Vagina (tissue), 2 donors: ENCODE measurements at regions not wholly inside any gene's neighbourhood (a gene's known extent, or its start where the extent isn't known, plus 50 kb on each side); places are given as distances from the start of the nearest gene placed in this dataset.

ENCODE experiments used
- DNase-seq, 2 donors: peaks; one replicate each; pipeline ENCODE4 v3.0.0-alpha.2; 2017; ENCODE audit errors: extremely low spot score in 2 of 2
- H3K27ac ChIP-seq: fragments of 200-600 bp; sonication (generic); one replicate; pipeline ENCODE4 v1.5.1; 2019
- H3K27me3 ChIP-seq: fragments of 200-600 bp; sonication (generic); one replicate; pipeline ENCODE4 v1.5.1; 2019
- H3K36me3 ChIP-seq, 2 donors: fragments of 200-600 bp; sonication (generic); one replicate each; pipeline ENCODE4 v1.5.1; 2017 to 2019
- H3K4me1 ChIP-seq: fragments of 200-600 bp; sonication (generic); one replicate; pipeline ENCODE4 v1.5.1; 2019
- H3K4me3 ChIP-seq, 2 donors: fragments of 200-600 bp; sonication (generic); 1 replicate in 1 of 2; 2 replicates in 1 of 2; pipeline ENCODE4 v1.5.1; 2016 to 2019
- H3K9me3 ChIP-seq: fragments of 200-600 bp; sonication (generic); one replicate; pipeline ENCODE4 v1.5.1; 2019
- POLR2A ChIP-seq, 2 donors: fragments of 450-650 bp; IDR thresholded peaks; one replicate each; pipeline ENCODE4 v1.6.1; 2017; ENCODE audit warnings: antibody characterized with exemption in 2 of 2, mild to moderate bottlenecking in 2 of 2, moderate library complexity in 2 of 2
- POLR2AphosphoS5 ChIP-seq, 2 donors: sonication (generic); formaldehyde crosslinking; IDR thresholded peaks; one replicate each; pipeline ENCODE4 v1.9.0; 2017; ENCODE audit warnings: antibody characterized with exemption in 2 of 2, mild to moderate bottlenecking in 2 of 2, low read depth in 1 of 2; ENCODE audit not compliant: insufficient read depth in 1 of 2
- intact Hi-C: fragments of 100-400 bp; cut with DNase I; formaldehyde crosslinking; loops from one replicate; pipeline ENCODE4 v1.15.1; 2023
- TF ChIP-seq, protein P1 (sequence below), 3 experiments: fragments of 450-650 bp in 2 of 3; fragments of 200-600 bp in 1 of 3; sonication (generic) in 1 of 3; IDR thresholded peaks; one replicate each; pipeline ENCODE4 v1.5.1; 2017 to 2019; ENCODE audit warnings: antibody characterized with exemption in 3 of 3, mild to moderate bottlenecking in 2 of 3, moderate library complexity in 2 of 3

DNA sequence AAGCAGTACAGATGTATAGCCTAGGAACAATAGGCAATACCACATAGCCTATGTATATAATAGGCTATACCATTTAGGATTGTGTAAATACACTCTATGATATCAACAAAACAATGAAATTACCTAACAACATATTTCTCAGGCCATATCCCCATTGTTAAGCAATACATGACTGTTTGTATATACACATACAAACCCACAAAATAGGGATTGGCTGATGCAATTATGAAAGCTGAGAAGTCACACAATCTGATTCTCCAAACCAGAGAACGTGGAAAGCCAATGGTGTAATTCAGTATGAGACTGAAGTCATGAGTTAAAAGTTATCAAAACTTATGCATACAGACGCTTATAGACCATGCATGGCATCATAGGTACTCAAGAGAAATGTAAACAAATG lies 700.1 kb upstream of the RAG2 start:
- Histone ChIP-seq H3K9me3 (no peaks in the 10 kb centered on the region), H3K36me3 (no peaks in the 10 kb centered on the region), H3K27me3 (no peaks in the 10 kb centered on the region), H3K27ac (no peak overlapping the region), H3K4me1 (no peaks in the 10 kb centered on the region), H3K4me3 (no peak overlapping the region)
- intact Hi-C loops = no loop called here
- TF ChIP-seq POLR2AphosphoS5 (IDR thresholded peaks at IDR 0.05; ENCODE audit: insufficient read depth in 1 of 2, low read depth in 1 of 2) (no peak), POLR2A (IDR thresholded peaks at IDR 0.05) (no peak)
- TF ChIP-seq, protein P1, sequence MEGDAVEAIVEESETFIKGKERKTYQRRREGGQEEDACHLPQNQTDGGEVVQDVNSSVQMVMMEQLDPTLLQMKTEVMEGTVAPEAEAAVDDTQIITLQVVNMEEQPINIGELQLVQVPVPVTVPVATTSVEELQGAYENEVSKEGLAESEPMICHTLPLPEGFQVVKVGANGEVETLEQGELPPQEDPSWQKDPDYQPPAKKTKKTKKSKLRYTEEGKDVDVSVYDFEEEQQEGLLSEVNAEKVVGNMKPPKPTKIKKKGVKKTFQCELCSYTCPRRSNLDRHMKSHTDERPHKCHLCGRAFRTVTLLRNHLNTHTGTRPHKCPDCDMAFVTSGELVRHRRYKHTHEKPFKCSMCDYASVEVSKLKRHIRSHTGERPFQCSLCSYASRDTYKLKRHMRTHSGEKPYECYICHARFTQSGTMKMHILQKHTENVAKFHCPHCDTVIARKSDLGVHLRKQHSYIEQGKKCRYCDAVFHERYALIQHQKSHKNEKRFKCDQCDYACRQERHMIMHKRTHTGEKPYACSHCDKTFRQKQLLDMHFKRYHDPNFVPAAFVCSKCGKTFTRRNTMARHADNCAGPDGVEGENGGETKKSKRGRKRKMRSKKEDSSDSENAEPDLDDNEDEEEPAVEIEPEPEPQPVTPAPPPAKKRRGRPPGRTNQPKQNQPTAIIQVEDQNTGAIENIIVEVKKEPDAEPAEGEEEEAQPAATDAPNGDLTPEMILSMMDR (IDR thresholded peaks at IDR 0.05) = no peak
- DNase-seq = no peak

DNA sequence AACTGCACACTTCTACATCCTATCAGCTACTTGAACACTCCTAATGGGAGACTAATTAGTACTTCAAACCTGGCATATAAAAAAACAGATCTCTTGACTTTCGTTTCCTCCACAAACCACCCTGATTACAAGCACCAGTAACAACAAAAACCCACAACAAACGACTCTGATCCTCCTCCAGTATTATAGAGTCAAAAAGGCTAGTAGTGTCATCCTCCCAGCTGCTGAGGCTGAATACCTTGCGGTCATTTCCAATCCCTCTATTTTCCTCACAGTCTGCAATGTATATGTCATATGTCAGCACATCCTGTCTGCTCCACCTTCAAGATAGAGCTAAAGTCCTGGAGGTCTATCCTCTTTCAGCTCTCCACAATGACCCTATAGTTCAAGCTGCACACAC lies 688.9 kb upstream of the RAG2 start:
- intact Hi-C loops = no loop called here
- TF ChIP-seq POLR2AphosphoS5 (IDR thresholded peaks at IDR 0.05; ENCODE audit: insufficient read depth in 1 of 2, low read depth in 1 of 2) = no peak
- TF ChIP-seq POLR2A (IDR thresholded peaks at IDR 0.05) = no peak
- TF ChIP-seq, protein P1 (IDR thresholded peaks at IDR 0.05) = no peak
- Histone ChIP-seq H3K9me3 (no peaks in the 10 kb centered on the region), H3K27me3 (no peaks in the 10 kb centered on the region), H3K36me3 (no peaks in the 10 kb centered on the region), H3K4me1 (no peaks in the 10 kb centered on the region), H3K27ac (no peak overlapping the region), H3K4me3 (no peak overlapping the region)
- DNase-seq = no peak

DNA sequence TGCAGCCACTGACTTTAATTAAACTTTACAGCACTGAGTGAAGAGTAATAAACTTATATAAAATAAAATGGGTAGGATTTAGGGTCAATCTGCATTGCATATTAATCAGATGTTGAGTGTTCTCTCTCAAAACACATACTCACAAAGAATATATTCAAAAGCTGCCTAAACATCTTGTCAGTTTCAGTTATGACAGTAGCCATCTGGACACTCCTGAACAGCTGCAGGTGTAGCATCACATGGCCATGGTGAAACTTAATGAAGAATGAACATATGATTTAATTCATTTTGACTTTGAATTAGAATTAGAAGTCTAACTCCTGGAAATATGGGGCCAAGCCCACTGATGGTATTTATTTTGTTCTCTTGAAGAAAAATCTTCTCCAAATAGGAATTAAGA lies 684.3 kb upstream of the RAG2 start:
- no peaks in the 10 kb centered on the region for H3K36me3 ChIP-seq
- TF ChIP-seq POLR2A (IDR thresholded peaks at IDR 0.05) (no peak), POLR2AphosphoS5 (IDR thresholded peaks at IDR 0.05; ENCODE audit: insufficient read depth in 1 of 2, low read depth in 1 of 2) (no peak)
- TF ChIP-seq, protein P1 (IDR thresholded peaks at IDR 0.05) = no peak
- no peak for DNase-seq
- H3K4me1 ChIP-seq = no peaks in the 10 kb centered on the region
- no peak overlapping the region for H3K4me3 ChIP-seq
- intact Hi-C loops = no loop called here
- H3K27me3 ChIP-seq = no peaks in the 10 kb centered on the region
- H3K9me3 ChIP-seq = no peaks in the 10 kb centered on the region
- H3K27ac ChIP-seq = no peak overlapping the region

DNA sequence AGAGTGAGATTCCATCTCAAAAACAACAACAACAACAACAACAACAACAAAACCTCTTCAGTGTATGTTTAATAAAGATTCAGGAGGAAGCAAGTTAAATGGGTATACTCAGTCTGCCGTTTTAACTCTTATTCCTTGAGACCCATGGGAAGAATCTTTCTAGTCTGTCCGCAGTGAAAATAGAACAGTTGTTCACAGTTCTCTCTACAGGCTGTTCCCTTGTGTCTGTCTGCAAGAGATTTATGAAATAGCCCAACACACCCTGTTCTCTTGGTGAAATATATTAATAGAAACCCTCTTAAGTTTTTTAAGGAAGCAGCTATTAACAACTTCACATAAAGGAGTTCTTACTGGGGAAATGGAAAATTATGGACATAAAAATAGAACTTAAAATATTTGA lies 682.2 kb upstream of the RAG2 start:
- DNase-seq = no peak
- TF ChIP-seq POLR2A (IDR thresholded peaks at IDR 0.05) (no peak), POLR2AphosphoS5 (IDR thresholded peaks at IDR 0.05; ENCODE audit: insufficient read depth in 1 of 2, low read depth in 1 of 2) (no peak)
- TF ChIP-seq, protein P1 (IDR thresholded peaks at IDR 0.05) = no peak
- no peaks in the 10 kb centered on the region for H3K36me3 ChIP-seq
- H3K9me3 ChIP-seq = no peaks in the 10 kb centered on the region
- intact Hi-C loops = no loop called here
- no peak overlapping the region for H3K27ac ChIP-seq
- H3K27me3 ChIP-seq = no peaks in the 10 kb centered on the region
- no peaks in the 10 kb centered on the region for H3K4me1 ChIP-seq
- no peak overlapping the region for H3K4me3 ChIP-seq

DNA sequence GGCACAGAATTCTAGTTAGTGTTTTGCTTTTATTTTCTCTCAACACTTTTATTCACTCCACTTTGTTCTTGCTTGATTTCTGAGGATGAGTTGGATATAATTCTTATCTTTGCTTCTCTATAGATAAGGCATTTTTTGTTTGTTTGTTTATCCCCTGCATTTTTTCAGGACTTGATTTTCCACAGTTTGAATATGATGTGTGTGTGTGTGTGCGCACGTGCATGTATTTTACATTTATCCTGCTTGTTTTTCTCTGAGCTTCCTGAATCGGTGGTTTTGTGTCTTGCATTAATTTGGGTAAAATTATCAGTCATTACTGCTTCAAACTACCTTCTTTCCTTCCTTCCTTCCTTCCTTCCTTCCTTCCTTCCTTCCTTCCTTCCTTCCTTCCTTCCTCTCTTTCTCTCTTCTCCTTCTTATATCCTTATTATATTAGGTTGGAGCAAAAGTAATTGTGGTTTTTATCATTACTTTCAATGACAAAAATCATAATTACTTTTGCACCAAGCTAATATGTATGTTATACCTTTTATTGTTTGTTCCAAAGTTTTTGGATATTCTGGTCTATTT lies 679.9 kb upstream of the RAG2 start:
- no peak for DNase-seq
- H3K27ac ChIP-seq = no peak overlapping the region
- no peaks in the 10 kb centered on the region for H3K4me1 ChIP-seq
- H3K27me3 ChIP-seq = no peaks in the 10 kb centered on the region
- H3K4me3 ChIP-seq = no peak overlapping the region
- intact Hi-C loops = no loop called here
- TF ChIP-seq, protein P1 (IDR thresholded peaks at IDR 0.05) = no peak
- TF ChIP-seq POLR2AphosphoS5 (IDR thresholded peaks at IDR 0.05; ENCODE audit: insufficient read depth in 1 of 2, low read depth in 1 of 2) = no peak
- no peak for TF ChIP-seq POLR2A (IDR thresholded peaks at IDR 0.05)
- no peaks in the 10 kb centered on the region for H3K36me3 ChIP-seq
- H3K9me3 ChIP-seq = no peaks in the 10 kb centered on the region
